Upper lobe of left lung (tissue), 6 donors: ENCODE measurements at regions not wholly inside any gene's neighbourhood (a gene's known extent, or its start where the extent isn't known, plus 50 kb on each side); places are given as distances from the start of the nearest gene placed in this dataset.
A peak's percentile ranks its signal among the peaks of the same experiment; 100 is the strongest.
"Not testable (repeated sequence)": the region's sequence is repeated elsewhere in the genome, so short reads cannot be mapped to it uniquely, and the experiment has no call there.

ENCODE experiments used
- ATAC-seq, 2 donors: fragments of 200-7000 bp; cut with Tn5 transposase; one replicate each; pipeline ENCODE4 v1.9.1; 2022; ENCODE audit warnings: mild to moderate bottlenecking in 2 of 2, moderate library complexity in 2 of 2; ENCODE audit not compliant: low FRiP score in 2 of 2
- DNase-seq, 2 donors: peaks; one replicate each; pipeline ENCODE4 v3.0.0-alpha.2; 2019 to 2020
- H3K27ac ChIP-seq, 4 donors: fragments of 200-600 bp; sonication (generic); one replicate each; pipeline ENCODE4 v1.5.1; 2016 to 2019
- H3K27me3 ChIP-seq, 4 donors: fragments of 200-600 bp; sonication (generic); one replicate each; pipeline ENCODE4 v1.5.1; 2017 to 2019
- H3K36me3 ChIP-seq, 4 donors: fragments of 200-600 bp; sonication (generic); one replicate each; pipeline ENCODE4 v1.5.1; 2016 to 2019
- H3K4me1 ChIP-seq, 4 donors: fragments of 200-600 bp; sonication (generic); one replicate each; pipeline ENCODE4 v1.5.1; 2018 to 2019
- H3K4me3 ChIP-seq, 4 donors: fragments of 200-600 bp; sonication (generic); one replicate each; pipeline ENCODE4 v1.5.1; 2017 to 2019; ENCODE audit warnings: mild to moderate bottlenecking in 2 of 4, moderate library complexity in 1 of 4
- H3K9me3 ChIP-seq, 4 donors: fragments of 200-600 bp; sonication (generic); one replicate each; pipeline ENCODE4 v1.5.1; 2018 to 2019
- EP300 ChIP-seq, 4 donors: sonication (generic); formaldehyde crosslinking; IDR thresholded peaks; one replicate each; pipeline ENCODE4 v1.5.1; 2017; ENCODE audit warnings: antibody characterized with exemption in 4 of 4, control low read depth in 2 of 4
- POLR2A ChIP-seq, 4 donors: fragments of 450-650 bp; IDR thresholded peaks; one replicate each; pipeline ENCODE4 v1.5.1; 2016 to 2017; ENCODE audit warnings: antibody characterized with exemption in 4 of 4, mild to moderate bottlenecking in 2 of 4
- POLR2AphosphoS5 ChIP-seq, 2 donors: sonication (generic); formaldehyde crosslinking; IDR thresholded peaks; one replicate each; pipeline ENCODE4 v1.5.1; 2017; ENCODE audit warnings: antibody characterized with exemption in 2 of 2
- WGBS, 2 donors: methylation state at CpG; one replicate each; pipeline ENCODE4 v1.1.5; 2017 to 2018; 5-methylcytosine and 5-hydroxymethylcytosine counted together
- TF ChIP-seq, protein P1 (sequence below), 6 experiments: fragments of 450-650 bp in 4 of 6; fragments of 200-600 bp in 2 of 6; sonication (generic) in 2 of 6; IDR thresholded peaks; one replicate each; pipeline ENCODE4 v1.5.1; 2016 to 2019; ENCODE audit warnings: antibody characterized with exemption in 6 of 6
- donor health status: DM: no; HTN: no; CAD: no; lungs with moderate emphysema.
- donor health status: DM: no; HTN: yes; CAD: no; lungs with severe emphysema.

GRCh38 chr14:29007990-29008389, 241.4 kb downstream of the FOXG1 start:
- no peaks in the 10 kb centered on the region for H3K36me3 ChIP-seq
- no peak for DNase-seq
- 50 to 52% methylated on average over 2 of the region's 2 CpGs for WGBS, 2 donors

DNA sequence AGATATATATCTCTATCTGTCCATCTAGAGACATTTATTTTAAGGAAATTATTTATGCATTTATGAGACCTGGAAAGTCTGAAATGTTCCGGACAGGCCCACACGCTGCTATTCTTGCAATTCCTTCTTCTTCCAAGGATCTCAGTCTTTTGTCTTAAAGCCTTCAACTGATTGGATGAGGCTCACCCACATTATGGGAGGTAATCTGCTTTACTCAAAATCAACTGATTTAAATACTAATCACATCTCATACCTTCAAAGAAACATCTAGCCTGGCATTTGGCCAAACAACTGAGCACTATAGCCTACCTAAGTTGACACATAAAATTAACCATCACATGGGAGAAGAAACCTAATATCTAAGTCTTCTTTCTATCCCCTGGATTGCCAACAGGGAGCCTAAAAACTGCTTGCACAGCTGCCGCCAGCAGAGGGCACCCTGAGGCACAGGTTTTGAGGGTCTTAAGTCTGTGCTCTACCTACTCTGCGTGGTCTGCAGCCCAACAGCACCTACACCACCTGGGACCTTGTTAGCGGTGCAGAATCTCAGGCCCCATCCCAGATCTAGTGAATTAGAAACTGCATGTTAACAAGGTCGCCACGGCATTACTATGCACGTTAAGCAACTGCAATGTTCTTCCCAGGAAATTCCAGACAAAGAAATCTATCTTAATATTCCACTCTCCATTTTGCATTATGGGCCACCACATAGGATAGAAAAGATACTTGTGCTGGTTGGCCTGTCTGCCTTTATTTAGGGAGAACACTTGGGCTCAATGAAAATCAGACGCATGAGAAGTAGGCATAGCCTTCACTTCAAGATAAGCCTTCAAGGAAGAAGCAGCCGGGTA, 249.7 kb downstream of the FOXG1 start:
- DNase-seq (no peak), ATAC-seq (no peak)
- Histone ChIP-seq H3K4me1 (no peaks in the 10 kb centered on the region), H3K27me3 (no peaks in the 10 kb centered on the region), H3K36me3 (no peaks in the 10 kb centered on the region), H3K4me3 (no peak overlapping the region), H3K27ac (no peak overlapping the region), H3K9me3 (no peaks in the 10 kb centered on the region)
- WGBS, 2 donors, result 45 to 46% methylated on average over 9 to 10 of the region's 10 CpGs
- TF ChIP-seq POLR2AphosphoS5 (IDR thresholded peaks at IDR 0.05), result no peak
- TF ChIP-seq, protein P1, sequence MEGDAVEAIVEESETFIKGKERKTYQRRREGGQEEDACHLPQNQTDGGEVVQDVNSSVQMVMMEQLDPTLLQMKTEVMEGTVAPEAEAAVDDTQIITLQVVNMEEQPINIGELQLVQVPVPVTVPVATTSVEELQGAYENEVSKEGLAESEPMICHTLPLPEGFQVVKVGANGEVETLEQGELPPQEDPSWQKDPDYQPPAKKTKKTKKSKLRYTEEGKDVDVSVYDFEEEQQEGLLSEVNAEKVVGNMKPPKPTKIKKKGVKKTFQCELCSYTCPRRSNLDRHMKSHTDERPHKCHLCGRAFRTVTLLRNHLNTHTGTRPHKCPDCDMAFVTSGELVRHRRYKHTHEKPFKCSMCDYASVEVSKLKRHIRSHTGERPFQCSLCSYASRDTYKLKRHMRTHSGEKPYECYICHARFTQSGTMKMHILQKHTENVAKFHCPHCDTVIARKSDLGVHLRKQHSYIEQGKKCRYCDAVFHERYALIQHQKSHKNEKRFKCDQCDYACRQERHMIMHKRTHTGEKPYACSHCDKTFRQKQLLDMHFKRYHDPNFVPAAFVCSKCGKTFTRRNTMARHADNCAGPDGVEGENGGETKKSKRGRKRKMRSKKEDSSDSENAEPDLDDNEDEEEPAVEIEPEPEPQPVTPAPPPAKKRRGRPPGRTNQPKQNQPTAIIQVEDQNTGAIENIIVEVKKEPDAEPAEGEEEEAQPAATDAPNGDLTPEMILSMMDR (IDR thresholded peaks at IDR 0.05), result peak in 4 of 6 experiments; percentile 19 to 40 (median 26)

More at GRCh38 chr14:29007990-29008389, 241.4 kb downstream of the FOXG1 start:
- Histone ChIP-seq H3K27me3 (no peaks in the 10 kb centered on the region), H3K27ac (no peak overlapping the region), H3K4me3 (no peak overlapping the region), H3K9me3 (no peaks in the 10 kb centered on the region), H3K4me1 (no peaks in the 10 kb centered on the region)
- ATAC-seq, result no peak
- TF ChIP-seq POLR2A (IDR thresholded peaks at IDR 0.05), result no peak

DNA sequence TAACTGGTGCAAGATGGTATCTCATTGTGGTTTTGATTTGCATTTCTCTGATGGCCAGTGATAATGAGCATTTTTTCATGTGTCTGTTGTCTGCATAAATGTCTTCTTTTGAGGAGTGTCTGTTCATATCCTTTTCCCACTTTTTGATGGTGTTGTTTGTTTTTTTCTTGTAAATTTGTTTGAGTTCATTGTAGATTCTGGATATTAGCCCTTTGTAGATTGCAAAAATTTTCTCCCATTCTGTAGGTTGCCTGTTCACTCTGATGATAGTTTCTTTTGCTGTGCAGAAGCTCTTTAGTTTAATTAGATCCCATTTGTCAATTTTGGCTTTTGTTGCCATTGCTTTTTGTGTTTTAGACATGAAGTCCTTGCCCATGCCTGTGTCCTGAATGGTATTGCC, 256.9 kb downstream of the FOXG1 start:
- H3K9me3 ChIP-seq, H3K4me3 ChIP-seq, H3K27ac ChIP-seq, H3K27me3 ChIP-seq, H3K4me1 ChIP-seq, ATAC-seq, H3K36me3 ChIP-seq, DNase-seq: not testable (repeated sequence)

GRCh38 chr14:29027441-29027840, 260.9 kb downstream of the FOXG1 start:
- not testable (repeated sequence) for ATAC-seq, H3K4me3 ChIP-seq, H3K9me3 ChIP-seq, H3K27ac ChIP-seq, H3K36me3 ChIP-seq, DNase-seq, H3K4me1 ChIP-seq, H3K27me3 ChIP-seq
- 76 to 82% methylated on average over 3 of the region's 3 CpGs for WGBS, 2 donors

DNA sequence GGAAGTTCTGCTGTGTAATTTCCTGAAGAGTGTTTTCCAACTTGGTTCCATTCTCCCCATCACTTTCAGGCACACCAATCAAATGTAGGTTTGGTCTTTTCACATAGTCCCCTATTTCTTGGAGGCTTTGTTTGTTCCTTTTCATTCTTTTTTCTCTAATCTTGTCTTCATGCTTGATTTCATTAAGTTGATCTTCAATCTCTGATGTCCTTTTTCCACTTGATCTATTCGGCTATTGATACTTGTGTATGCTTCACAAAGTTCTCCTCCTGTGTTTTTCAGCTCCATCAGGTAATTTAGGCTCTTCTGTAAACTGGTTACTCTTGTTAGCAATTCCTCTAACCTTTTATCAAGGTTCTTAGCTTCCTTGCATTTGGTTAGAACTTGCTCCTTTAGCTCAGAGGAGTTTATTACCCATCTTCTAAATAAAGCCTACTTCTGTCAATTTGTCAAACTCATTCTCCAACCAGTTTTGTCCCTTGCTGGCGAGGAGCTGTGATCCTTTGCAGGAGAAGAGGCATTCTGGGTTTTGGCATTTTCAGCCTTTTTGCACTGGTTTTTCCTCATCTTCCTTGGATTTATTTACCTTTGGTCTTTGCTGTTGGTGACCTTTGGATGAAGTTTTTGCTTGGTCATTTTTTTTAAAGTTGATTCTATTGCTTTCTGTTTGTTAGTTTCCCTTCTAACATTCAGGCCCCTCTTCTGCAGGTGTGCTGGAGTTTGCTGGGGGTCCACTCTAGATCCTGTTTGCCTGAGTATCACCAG, 261.5 kb downstream of the FOXG1 start:
- H3K4me1 ChIP-seq, H3K9me3 ChIP-seq, DNase-seq, H3K4me3 ChIP-seq, H3K27ac ChIP-seq, H3K27me3 ChIP-seq, ATAC-seq, H3K36me3 ChIP-seq: not testable (repeated sequence)
- WGBS, 2 donors, result 82 to 85% methylated on average over 2 of the region's 2 CpGs

GRCh38 chr14:29028973-29029582, 262.5 kb downstream of the FOXG1 start:
- ATAC-seq, result no peak
- no peak overlapping the region for H3K27ac ChIP-seq
- H3K27me3 ChIP-seq, result no peaks in the 10 kb centered on the region
- DNase-seq, result no peak
- 40 to 51% methylated on average over 5 to 7 of the region's 7 CpGs for WGBS, 2 donors
- TF ChIP-seq, protein P1 (IDR thresholded peaks at IDR 0.05), result no peak
- TF ChIP-seq POLR2AphosphoS5 (IDR thresholded peaks at IDR 0.05) (no peak), POLR2A (IDR thresholded peaks at IDR 0.05) (no peak), EP300 (IDR thresholded peaks at IDR 0.05) (no peak)
- H3K4me1 ChIP-seq, result no peaks in the 10 kb centered on the region
- H3K9me3 ChIP-seq, result peaks cover 0 to 6% (median 0%) of the 10 kb centered on the region in 4 donors
- H3K4me3 ChIP-seq, result no peak overlapping the region
- no peaks in the 10 kb centered on the region for H3K36me3 ChIP-seq
